ENCODE measurements at regions not wholly inside any gene's neighbourhood (a gene's known extent, or its start where the extent isn't known, plus 50 kb on each side); places are given as distances from the start of the nearest gene placed in this dataset.

DNA sequence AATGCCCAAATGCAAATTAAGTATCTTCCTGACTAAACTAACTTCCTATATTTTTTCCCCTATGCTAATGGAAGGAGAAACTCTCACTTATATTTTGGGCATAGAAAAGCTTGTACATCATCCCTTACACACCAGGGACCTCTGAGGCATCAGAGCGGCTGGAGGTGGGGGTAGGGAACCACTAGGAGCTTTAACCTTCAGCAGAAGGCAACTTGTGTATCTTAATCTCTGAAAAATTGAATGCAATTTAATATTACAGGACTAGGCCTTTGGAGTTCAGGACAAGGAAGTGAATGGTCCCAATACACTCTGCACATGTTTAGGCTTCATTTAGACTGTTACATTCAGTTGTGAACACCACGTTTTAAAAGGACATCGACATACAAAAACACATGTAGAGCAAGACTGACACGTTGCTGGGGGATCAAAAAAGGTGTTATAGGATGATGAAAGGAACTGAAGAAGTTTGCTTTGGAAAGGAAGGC lies 85.9 kb downstream of the NAV1 start:
- no peak for TF ChIP-seq POLR2A (IDR thresholded peaks at IDR 0.05)
- TF ChIP-seq, protein P1, sequence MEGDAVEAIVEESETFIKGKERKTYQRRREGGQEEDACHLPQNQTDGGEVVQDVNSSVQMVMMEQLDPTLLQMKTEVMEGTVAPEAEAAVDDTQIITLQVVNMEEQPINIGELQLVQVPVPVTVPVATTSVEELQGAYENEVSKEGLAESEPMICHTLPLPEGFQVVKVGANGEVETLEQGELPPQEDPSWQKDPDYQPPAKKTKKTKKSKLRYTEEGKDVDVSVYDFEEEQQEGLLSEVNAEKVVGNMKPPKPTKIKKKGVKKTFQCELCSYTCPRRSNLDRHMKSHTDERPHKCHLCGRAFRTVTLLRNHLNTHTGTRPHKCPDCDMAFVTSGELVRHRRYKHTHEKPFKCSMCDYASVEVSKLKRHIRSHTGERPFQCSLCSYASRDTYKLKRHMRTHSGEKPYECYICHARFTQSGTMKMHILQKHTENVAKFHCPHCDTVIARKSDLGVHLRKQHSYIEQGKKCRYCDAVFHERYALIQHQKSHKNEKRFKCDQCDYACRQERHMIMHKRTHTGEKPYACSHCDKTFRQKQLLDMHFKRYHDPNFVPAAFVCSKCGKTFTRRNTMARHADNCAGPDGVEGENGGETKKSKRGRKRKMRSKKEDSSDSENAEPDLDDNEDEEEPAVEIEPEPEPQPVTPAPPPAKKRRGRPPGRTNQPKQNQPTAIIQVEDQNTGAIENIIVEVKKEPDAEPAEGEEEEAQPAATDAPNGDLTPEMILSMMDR (IDR thresholded peaks at IDR 0.05): no peak

Measured in right lobe of liver (tissue), 4 donors.